DOHH2 (cell line): ENCODE measurements at regions not wholly inside any gene's neighbourhood (a gene's known extent, or its start where the extent isn't known, plus 50 kb on each side); places are given as distances from the start of the nearest gene placed in this dataset.
"Not testable (repeated sequence)": the region's sequence is repeated elsewhere in the genome, so short reads cannot be mapped to it uniquely, and the experiment has no call there.

ENCODE experiments used
- EZH2phosphoT487 ChIP-seq: fragments of 200-600 bp; sonication (generic); IDR thresholded peaks from 2 replicates; pipeline ENCODE4 v1.6.1; 2017; ENCODE audit warnings: borderline replicate concordance, mild to moderate bottlenecking, antibody characterized with exemption, low read length, moderate library complexity, mixed read lengths
- TF ChIP-seq, protein P1 (sequence below): fragments of 200-600 bp; sonication (generic); IDR thresholded peaks from one replicate; pipeline ENCODE4 v1.5.1; 2014; ENCODE audit warnings: antibody characterized with exemption, mild to moderate bottlenecking, low read depth, low read length; ENCODE audit not compliant: poor library complexity, severe bottlenecking

DNA sequence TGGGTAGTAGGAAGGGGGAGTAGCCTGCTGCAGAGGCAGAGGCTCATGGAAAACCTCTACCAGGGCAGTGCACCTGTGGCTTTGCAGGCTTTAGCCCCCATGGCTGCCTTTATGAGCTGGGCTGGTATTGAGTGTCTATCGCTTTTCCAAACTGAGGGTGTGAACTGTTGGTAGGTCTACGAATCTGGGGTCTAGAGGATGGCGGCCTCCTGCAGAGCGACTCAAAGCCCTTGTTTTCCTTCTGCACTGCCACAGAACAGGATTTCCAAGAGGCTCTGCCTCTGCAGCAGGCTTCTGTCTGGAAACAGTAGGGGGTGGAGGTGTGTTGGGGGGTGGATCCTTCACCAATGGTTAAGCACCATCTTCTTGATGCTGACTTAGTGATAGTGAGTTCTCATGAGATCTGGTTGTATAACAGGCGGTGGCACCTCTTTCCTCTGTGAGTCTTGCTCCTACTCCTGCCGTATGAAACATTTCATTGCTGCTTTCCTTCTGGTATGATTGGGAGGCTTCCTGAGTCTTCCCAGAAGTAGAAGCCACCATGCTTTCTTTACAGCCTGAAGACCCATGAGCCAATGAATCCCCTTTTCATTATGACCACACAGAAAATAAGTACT is 840.0 kb downstream of the FOXD4L5 start:
- TF ChIP-seq, protein P1, sequence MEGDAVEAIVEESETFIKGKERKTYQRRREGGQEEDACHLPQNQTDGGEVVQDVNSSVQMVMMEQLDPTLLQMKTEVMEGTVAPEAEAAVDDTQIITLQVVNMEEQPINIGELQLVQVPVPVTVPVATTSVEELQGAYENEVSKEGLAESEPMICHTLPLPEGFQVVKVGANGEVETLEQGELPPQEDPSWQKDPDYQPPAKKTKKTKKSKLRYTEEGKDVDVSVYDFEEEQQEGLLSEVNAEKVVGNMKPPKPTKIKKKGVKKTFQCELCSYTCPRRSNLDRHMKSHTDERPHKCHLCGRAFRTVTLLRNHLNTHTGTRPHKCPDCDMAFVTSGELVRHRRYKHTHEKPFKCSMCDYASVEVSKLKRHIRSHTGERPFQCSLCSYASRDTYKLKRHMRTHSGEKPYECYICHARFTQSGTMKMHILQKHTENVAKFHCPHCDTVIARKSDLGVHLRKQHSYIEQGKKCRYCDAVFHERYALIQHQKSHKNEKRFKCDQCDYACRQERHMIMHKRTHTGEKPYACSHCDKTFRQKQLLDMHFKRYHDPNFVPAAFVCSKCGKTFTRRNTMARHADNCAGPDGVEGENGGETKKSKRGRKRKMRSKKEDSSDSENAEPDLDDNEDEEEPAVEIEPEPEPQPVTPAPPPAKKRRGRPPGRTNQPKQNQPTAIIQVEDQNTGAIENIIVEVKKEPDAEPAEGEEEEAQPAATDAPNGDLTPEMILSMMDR, result not testable (repeated sequence)
- not testable (repeated sequence) for TF ChIP-seq EZH2phosphoT487
